Thyroid gland (tissue), 4 donors: ENCODE measurements at regions not wholly inside any gene's neighbourhood (a gene's known extent, or its start where the extent isn't known, plus 50 kb on each side); places are given as distances from the start of the nearest gene placed in this dataset.

Source experiments
- CTCF ChIP-seq, 6 experiments: fragments of 200-600 bp in 3 of 6; fragments of 450-650 bp in 3 of 6; sonication (generic) in 3 of 6; IDR thresholded peaks; one replicate each; pipeline ENCODE4 v1.5.1; 2016 to 2019; ENCODE audit warnings: antibody characterized with exemption in 6 of 6, mild to moderate bottlenecking in 2 of 6, inconsistent platforms in 1 of 6, moderate library complexity in 1 of 6
- POLR2A ChIP-seq, 2 donors: fragments of 450-650 bp; IDR thresholded peaks; one replicate each; pipeline ENCODE4 v1.6.1; 2017; ENCODE audit warnings: antibody characterized with exemption in 2 of 2, mild to moderate bottlenecking in 2 of 2, moderate library complexity in 1 of 2

- TF ChIP-seq POLR2A (IDR thresholded peaks at IDR 0.05): no peak
- TF ChIP-seq CTCF (IDR thresholded peaks at IDR 0.05): no peak
These were observed 1070.5 kb downstream of the TDRD15 start for GRCh38 chr2:22194218-22194617.
